ENCODE measurements at regions not wholly inside any gene's neighbourhood (a gene's known extent, or its start where the extent isn't known, plus 50 kb on each side); places are given as distances from the start of the nearest gene placed in this dataset.

DNA sequence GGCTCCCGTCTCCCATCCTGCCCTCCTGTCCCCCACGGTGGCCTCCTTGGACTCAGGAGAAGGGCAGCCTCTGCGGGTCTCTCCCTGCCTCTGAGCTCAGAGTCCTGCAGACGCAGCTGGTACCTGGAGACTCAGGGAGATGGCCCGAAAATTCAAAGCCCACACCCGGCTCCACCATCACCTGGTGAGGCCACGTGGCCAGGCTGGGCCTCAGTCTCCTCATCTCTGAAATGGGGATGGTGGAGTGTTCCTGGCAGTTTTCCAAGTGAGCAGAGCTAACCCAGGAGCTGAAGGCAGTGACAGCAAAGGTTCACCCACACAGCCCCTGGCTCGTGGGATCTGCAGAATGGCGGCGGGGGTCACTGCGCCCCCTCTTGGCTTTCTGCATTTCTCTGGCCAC lies 62.1 kb upstream of the RXRA start:
- H3K9me3 Mint-ChIP-seq = no peaks in the 10 kb centered on the region
- TF ChIP-seq, protein P1, sequence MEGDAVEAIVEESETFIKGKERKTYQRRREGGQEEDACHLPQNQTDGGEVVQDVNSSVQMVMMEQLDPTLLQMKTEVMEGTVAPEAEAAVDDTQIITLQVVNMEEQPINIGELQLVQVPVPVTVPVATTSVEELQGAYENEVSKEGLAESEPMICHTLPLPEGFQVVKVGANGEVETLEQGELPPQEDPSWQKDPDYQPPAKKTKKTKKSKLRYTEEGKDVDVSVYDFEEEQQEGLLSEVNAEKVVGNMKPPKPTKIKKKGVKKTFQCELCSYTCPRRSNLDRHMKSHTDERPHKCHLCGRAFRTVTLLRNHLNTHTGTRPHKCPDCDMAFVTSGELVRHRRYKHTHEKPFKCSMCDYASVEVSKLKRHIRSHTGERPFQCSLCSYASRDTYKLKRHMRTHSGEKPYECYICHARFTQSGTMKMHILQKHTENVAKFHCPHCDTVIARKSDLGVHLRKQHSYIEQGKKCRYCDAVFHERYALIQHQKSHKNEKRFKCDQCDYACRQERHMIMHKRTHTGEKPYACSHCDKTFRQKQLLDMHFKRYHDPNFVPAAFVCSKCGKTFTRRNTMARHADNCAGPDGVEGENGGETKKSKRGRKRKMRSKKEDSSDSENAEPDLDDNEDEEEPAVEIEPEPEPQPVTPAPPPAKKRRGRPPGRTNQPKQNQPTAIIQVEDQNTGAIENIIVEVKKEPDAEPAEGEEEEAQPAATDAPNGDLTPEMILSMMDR (IDR thresholded peaks at IDR 0.05) = no peak
- H3K4me3 Mint-ChIP-seq = no peak overlapping the region
- POLR2A ChIA-PET = interaction anchor here (1.1 kb wide), 1 partner anchor 19 kb away, joined by 3 read pairs; no protein-coding TSS in a partner anchor
- intact Hi-C loops (cut with micrococcal nuclease) = no loop called here
- no peak for ATAC-seq
- H3K4me1 Mint-ChIP-seq (ENCODE audit: low read depth) = peaks cover 5% of the 10 kb centered on the region
- no peak overlapping the region for H3K27ac Mint-ChIP-seq
- no peak for DNase-seq
- no peaks in the 10 kb centered on the region for H3K36me3 Mint-ChIP-seq (ENCODE audit: low read depth)
- H3K27me3 Mint-ChIP-seq = peaks cover 22% of the 10 kb centered on the region
- CTCF ChIA-PET = no interaction called here

DNA sequence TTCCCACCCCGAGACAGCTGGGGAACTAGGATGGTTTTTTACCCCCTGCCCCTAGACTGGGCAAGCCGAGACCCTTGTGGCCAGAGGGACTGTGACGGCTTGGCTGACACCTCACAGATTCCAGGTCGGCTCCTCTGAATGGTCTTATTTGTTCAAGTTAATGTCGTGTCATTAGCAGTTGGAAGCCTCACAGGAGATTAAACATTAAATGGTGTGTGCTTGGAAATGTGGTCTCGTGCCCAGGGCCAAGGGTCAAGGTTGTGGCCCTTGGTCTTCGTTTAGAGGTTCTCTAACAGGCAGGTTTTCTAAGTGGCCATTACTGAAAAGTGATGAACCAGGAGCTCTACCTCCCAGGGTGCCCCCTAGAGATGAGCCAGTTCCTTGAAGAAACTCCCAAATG lies 61.2 kb upstream of the RXRA start:
- no peak overlapping the region for H3K27ac Mint-ChIP-seq
- H3K36me3 Mint-ChIP-seq (ENCODE audit: low read depth) = no peaks in the 10 kb centered on the region
- no peak overlapping the region for H3K4me3 Mint-ChIP-seq
- DNase-seq = no peak
- ChIA-PET CTCF (no interaction called here), POLR2A (no interaction called here)
- H3K9me3 Mint-ChIP-seq = no peaks in the 10 kb centered on the region
- intact Hi-C loops (cut with micrococcal nuclease) = no loop called here
- peaks cover 5% of the 10 kb centered on the region for H3K4me1 Mint-ChIP-seq (ENCODE audit: low read depth)
- TF ChIP-seq, protein P1 (IDR thresholded peaks at IDR 0.05) = no peak
- ATAC-seq = no peak
- peaks cover 22% of the 10 kb centered on the region for H3K27me3 Mint-ChIP-seq

DNA sequence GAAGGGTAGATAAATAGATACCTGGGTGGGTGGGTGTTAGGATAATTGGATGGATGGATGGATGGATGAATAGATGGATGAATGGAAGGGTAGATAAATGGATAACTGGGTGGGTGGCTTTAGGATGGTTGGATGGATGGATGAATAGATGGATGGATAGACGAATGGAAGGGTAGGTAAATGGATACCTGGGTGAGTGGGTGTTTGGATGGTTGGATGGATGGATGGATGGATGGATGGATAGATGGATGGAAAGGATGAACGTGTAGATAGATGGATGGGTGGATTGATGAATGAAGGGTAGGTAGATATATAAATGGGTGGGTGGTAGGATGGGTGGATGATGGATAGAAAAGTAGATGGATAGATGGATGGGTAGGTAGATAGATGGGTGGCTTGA lies 59.8 kb upstream of the RXRA start:
- ChIA-PET CTCF (no interaction called here), POLR2A (no interaction called here)
- peaks cover 5% of the 10 kb centered on the region for H3K4me1 Mint-ChIP-seq (ENCODE audit: low read depth)
- no peak overlapping the region for H3K4me3 Mint-ChIP-seq
- H3K9me3 Mint-ChIP-seq = no peaks in the 10 kb centered on the region
- ATAC-seq (no peak), DNase-seq (no peak)
- no peak overlapping the region for H3K27ac Mint-ChIP-seq
- peaks cover 22% of the 10 kb centered on the region for H3K27me3 Mint-ChIP-seq
- intact Hi-C loops (cut with micrococcal nuclease) = no loop called here
- no peaks in the 10 kb centered on the region for H3K36me3 Mint-ChIP-seq (ENCODE audit: low read depth)
- TF ChIP-seq, protein P1 (IDR thresholded peaks at IDR 0.05) = no peak

DNA sequence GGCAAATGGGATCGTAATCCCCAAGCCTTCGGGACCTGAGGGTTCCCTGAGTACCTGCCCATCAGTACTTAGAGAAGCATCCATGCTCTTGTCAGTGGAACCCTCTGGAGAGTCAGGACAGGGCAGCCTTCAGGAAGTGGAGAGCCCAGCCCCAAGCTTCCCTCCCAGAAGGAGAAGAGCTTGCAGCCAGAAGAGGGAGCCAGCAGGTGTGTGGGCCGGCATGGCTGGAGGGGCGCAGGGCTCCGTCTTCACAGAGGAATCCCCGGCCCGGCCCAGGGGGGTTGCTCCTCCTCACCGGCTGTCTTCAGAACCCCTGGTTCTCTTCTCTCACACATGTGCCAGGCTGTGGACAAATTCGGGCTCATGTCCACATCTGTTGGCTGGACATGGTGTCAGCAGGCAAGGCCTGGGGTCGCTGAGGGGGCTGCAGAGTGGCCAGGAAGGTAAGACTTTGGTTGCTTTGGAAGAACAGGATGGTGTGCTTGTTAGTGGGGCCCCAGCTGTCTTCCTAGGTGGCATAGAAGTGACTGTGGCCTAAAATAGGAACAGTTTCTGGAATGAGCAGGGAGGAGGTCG lies 58.9 kb upstream of the RXRA start:
- Mint-ChIP-seq H3K27me3 (peaks cover 22% of the 10 kb centered on the region), H3K4me1 (ENCODE audit: low read depth) (peaks cover 5% of the 10 kb centered on the region), H3K4me3 (no peak overlapping the region), H3K27ac (no peak overlapping the region), H3K36me3 (ENCODE audit: low read depth) (no peaks in the 10 kb centered on the region), H3K9me3 (no peaks in the 10 kb centered on the region)
- ChIA-PET POLR2A (no interaction called here), CTCF (no interaction called here)
- TF ChIP-seq, protein P1 (IDR thresholded peaks at IDR 0.05) = no peak
- ATAC-seq (no peak), DNase-seq (no peak)
- intact Hi-C loops (cut with micrococcal nuclease) = no loop called here

DNA sequence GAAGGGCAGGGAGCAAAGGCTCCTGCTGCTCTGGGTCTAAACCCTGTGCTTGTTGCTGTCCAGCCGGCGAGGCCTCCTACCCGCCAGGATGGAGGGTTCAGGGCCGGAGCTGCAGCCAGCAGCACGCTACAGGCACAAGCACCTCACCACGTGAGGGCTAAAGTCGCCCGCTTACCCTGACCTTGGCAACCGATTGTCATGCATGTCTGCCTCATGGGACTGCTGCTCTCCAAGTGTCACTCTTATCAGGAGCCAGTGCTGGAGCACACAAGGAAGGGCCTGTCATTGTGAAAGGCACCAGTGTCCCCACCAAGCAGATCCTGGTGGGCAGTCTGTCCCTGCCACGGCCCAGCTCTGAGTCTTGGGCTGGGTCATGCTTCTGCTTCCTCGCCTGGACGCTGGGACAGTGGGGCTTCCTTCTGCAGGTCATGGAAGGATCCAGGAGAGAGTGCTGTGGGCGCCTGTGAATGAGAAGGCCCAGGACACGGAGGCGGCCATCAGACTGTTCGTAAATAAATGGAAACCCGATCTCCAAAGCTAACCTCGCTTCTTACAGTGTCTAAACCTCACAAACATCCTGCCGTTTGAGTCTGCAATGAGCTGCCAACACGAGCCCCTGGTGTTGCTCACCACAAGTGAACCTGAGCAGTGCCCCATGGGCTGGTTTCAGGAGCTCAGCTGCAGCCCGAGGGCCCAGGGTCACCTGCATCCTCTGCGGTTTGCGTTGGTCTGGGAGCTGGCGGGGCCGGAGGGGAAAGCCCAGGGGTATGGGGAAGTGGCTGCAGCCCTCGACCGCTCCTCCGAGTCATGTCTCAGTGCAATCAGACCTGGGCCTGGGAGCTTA lies 58.2 kb upstream of the RXRA start:
- intact Hi-C loops (cut with micrococcal nuclease) = no loop called here
- TF ChIP-seq, protein P1 (IDR thresholded peaks at IDR 0.05) = no peak
- ChIA-PET CTCF (interaction anchor here (1.7 kb wide), 1 partner anchor 97 kb away, joined by 4 read pairs; no protein-coding TSS in a partner anchor), POLR2A (interaction anchor here (1.0 kb wide), 1 partner anchor 31 kb away, joined by 4 read pairs; no protein-coding TSS in a partner anchor)
- Mint-ChIP-seq H3K27me3 (peaks cover 22% of the 10 kb centered on the region), H3K36me3 (ENCODE audit: low read depth) (no peaks in the 10 kb centered on the region), H3K4me3 (no peak overlapping the region), H3K4me1 (ENCODE audit: low read depth) (peaks cover 5% of the 10 kb centered on the region), H3K27ac (no peak overlapping the region), H3K9me3 (no peaks in the 10 kb centered on the region)
- DNase-seq (peak; percentile 18), ATAC-seq (peak; percentile 34)

Measured in activated CD8-positive, alpha-beta T cell treated with anti-CD3 and anti-CD28 coated beads for 36 hours (primary cell).